Liver (tissue), 8 donors: ENCODE measurements at regions not wholly inside any gene's neighbourhood (a gene's known extent, or its start where the extent isn't known, plus 50 kb on each side); places are given as distances from the start of the nearest gene placed in this dataset.

Experiments
- DNase-seq: peaks from one replicate; pipeline ENCODE4 v3.0.0-alpha.2; 2017; ENCODE audit warnings: low spot score
- H3K27ac ChIP-seq, 2 donors: one replicate each; pipeline ENCODE4 v1.7.0; 2013; ENCODE audit warnings: inconsistent platforms in 2 of 2, low read length in 2 of 2, control low read depth in 1 of 2, low read depth in 1 of 2, mild to moderate bottlenecking in 1 of 2
- H3K27me3 ChIP-seq, 4 donors: one replicate each; pipeline versions ENCODE4 v1.6.1 to v1.7.0; 2013; ENCODE audit warnings: low read length in 3 of 4, inconsistent platforms in 1 of 4, mild to moderate bottlenecking in 1 of 4, moderate library complexity in 1 of 4; ENCODE audit not compliant: control insufficient read depth in 4 of 4, insufficient read depth in 4 of 4
- H3K36me3 ChIP-seq, 4 donors: one replicate each; pipeline versions ENCODE4 v1.6.1 to v1.7.0; 2013; ENCODE audit warnings: low read length in 3 of 4, mild to moderate bottlenecking in 3 of 4, low read depth in 1 of 4, moderate library complexity in 1 of 4; ENCODE audit not compliant: control insufficient read depth in 4 of 4, insufficient read depth in 3 of 4
- H3K4me1 ChIP-seq, 4 donors: one replicate each; pipeline versions ENCODE4 v1.6.1 to v1.7.0; 2013; ENCODE audit warnings: low read length in 3 of 4, mild to moderate bottlenecking in 3 of 4, moderate library complexity in 1 of 4; ENCODE audit not compliant: control insufficient read depth in 4 of 4, insufficient read depth in 4 of 4
- H3K4me3 ChIP-seq, 3 donors: one replicate each; pipeline versions ENCODE4 v1.6.1 to v1.7.0; 2013; ENCODE audit warnings: low read length in 3 of 3, control low read depth in 1 of 3, low read depth in 1 of 3, mild to moderate bottlenecking in 1 of 3
- H3K9ac ChIP-seq, 2 donors: one replicate each; pipeline ENCODE4 v1.7.0; 2013; ENCODE audit warnings: low read length in 2 of 2, mild to moderate bottlenecking in 2 of 2, moderate library complexity in 2 of 2, control low read depth in 1 of 2, low read depth in 1 of 2
- H3K9me3 ChIP-seq, 4 donors: one replicate each; pipeline versions ENCODE4 v1.6.1 to v1.7.0; 2013; ENCODE audit warnings: low read length in 3 of 4; ENCODE audit not compliant: control insufficient read depth in 4 of 4
- EGR1 ChIP-seq, 2 donors: IDR thresholded peaks; 2 replicates each; pipeline ENCODE4 v1.6.1; 2016 to 2018; ENCODE audit warnings: antibody characterized with exemption in 2 of 2, low read depth in 2 of 2
- FOXA1 ChIP-seq: IDR thresholded peaks from 2 replicates; pipeline ENCODE4 v1.6.1; 2016; ENCODE audit warnings: antibody characterized with exemption
- GABPA ChIP-seq, 2 donors: IDR thresholded peaks in 1 of 2; conservative IDR thresholded peaks in 1 of 2; 2 replicates each; pipeline ENCODE4 v1.6.1; 2016; ENCODE audit warnings: antibody characterized with exemption in 2 of 2, mild to moderate bottlenecking in 1 of 2, moderate library complexity in 1 of 2
- HNF4A ChIP-seq, 2 donors: conservative IDR thresholded peaks; 2 replicates each; pipeline ENCODE4 v1.6.1; 2016; ENCODE audit warnings: antibody characterized with exemption in 2 of 2, mild to moderate bottlenecking in 2 of 2
- HNF4G ChIP-seq: IDR thresholded peaks from 2 replicates; pipeline ENCODE4 v1.6.1; 2016; ENCODE audit warnings: antibody characterized with exemption
- JUND ChIP-seq, 2 donors: IDR thresholded peaks; 2 replicates each; pipeline ENCODE4 v1.6.1; 2016; ENCODE audit warnings: antibody characterized with exemption in 2 of 2
- NR2F2 ChIP-seq: IDR thresholded peaks from 2 replicates; pipeline ENCODE4 v1.6.1; 2016; ENCODE audit warnings: antibody characterized with exemption
- RAD21 ChIP-seq, 2 donors: IDR thresholded peaks; 2 replicates each; pipeline ENCODE4 v1.6.1; 2016; ENCODE audit warnings: antibody characterized with exemption in 2 of 2, mild to moderate bottlenecking in 2 of 2
- RXRA ChIP-seq, 2 donors: IDR thresholded peaks; 2 replicates each; pipeline ENCODE4 v1.6.1; 2017 to 2018; ENCODE audit warnings: antibody characterized with exemption in 2 of 2, mild to moderate bottlenecking in 1 of 2
- TAF1 ChIP-seq: conservative IDR thresholded peaks from 2 replicates; pipeline ENCODE4 v1.6.1; 2016; ENCODE audit warnings: antibody characterized with exemption, mild to moderate bottlenecking
- YY1 ChIP-seq: IDR thresholded peaks from 2 replicates; pipeline ENCODE4 v1.6.1; 2016; ENCODE audit warnings: antibody characterized with exemption, mild to moderate bottlenecking
- WGBS: extraction: QIAGEN DNeasy Blood & Tissue Kit; methylation state at CpG from one replicate; pipeline ENCODE4 v1.1.7; 2013; 5-methylcytosine and 5-hydroxymethylcytosine counted together
- TF ChIP-seq, protein P1 (sequence below): IDR thresholded peaks from 2 replicates; pipeline ENCODE4 v1.6.1; 2016; ENCODE audit warnings: antibody characterized with exemption
- TF ChIP-seq, protein P2 (sequence below): IDR thresholded peaks from 2 replicates; pipeline ENCODE4 v1.6.1; 2016; ENCODE audit warnings: antibody characterized with exemption
- TF ChIP-seq, protein P3 (sequence below): IDR thresholded peaks from 2 replicates; pipeline ENCODE4 v1.6.1; 2016; ENCODE audit warnings: antibody characterized with exemption
- TF ChIP-seq, protein P4 (sequence below): IDR thresholded peaks from 2 replicates; pipeline ENCODE4 v1.6.1; 2016; ENCODE audit warnings: antibody characterized with exemption, mild to moderate bottlenecking
- TF ChIP-seq, protein P5 (sequence below): fragments of 150-350 bp; IDR thresholded peaks from 2 replicates; pipeline ENCODE4 v1.5.1; 2017; ENCODE audit warnings: improper control_type of control experiment, low read depth, low read length; ENCODE audit not compliant: missing input control
- donor health status: healthy.
- donor health status: healthy.
- donor health status: healthy.
- donor health status: healthy.
- donor health status: healthy.

DNA sequence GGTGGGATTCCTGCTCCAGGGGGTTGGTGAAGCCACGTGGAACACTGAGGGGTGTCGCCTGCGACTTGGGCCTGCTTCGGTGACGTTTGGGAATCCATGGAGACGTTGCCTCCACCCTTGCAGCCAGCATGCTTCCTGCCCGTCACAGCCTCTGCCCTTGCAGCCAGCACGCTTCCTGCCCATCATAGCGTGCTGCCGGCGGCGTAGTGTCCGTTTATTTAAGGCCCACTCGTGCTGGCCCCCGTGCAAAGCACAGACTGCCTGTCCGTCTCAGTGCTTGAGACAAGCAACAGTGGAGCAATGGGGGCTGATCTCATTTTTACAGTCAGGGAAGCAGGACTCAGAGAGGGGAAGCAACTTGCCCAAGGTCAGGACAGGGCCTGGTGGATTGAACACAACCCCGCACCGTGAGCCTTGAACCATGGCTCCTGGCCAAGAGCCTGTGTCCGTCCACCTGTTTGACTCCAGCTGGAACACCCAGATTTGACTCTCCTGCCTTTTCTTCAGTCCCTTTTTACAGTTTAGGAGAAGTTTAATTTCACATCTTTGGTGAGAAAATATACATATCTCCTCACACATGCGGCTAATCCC, 149.6 kb downstream of the TEX29 start (continued):
- TF ChIP-seq HNF4A (conservative IDR thresholded peaks at IDR 0.05) (no peak), TAF1 (no peak), GABPA (IDR thresholded peaks at IDR 0.05 in 1 of 2, conservative IDR thresholded peaks at IDR 0.05 in 1 of 2) (no peak)

DNA sequence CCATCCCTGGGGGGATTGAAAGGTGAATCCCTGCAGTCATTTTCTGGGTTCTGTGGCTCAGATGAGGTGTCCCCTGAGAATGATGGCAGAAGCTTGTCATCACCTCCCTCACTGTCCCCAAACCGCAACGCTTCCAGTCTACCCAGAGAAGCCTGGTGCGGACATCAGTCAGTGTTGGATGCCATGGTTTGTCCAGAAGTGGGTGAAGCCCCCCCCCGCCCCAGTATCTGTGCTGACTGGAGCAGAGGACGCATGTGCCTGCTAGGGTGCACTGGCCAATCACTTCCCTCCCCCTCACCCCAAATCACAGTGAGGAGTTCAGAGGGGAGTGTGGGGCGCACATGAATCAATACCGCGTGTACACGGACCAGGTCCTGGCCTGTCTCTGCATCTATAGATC, 150.5 kb downstream of the TEX29 start:
- no peak overlapping the region for H3K4me3 ChIP-seq
- TF ChIP-seq FOXA1 (no peak), JUND (IDR thresholded peaks at IDR 0.05) (no peak), NR2F2 (no peak), GABPA (IDR thresholded peaks at IDR 0.05 in 1 of 2, conservative IDR thresholded peaks at IDR 0.05 in 1 of 2) (no peak), RAD21 (IDR thresholded peaks at IDR 0.05) (no peak), HNF4G (no peak), RXRA (IDR thresholded peaks at IDR 0.05) (no peak), EGR1 (IDR thresholded peaks at IDR 0.05; ENCODE audit: low read depth in 2 of 2) (no peak), YY1 (no peak)
- TF ChIP-seq, protein P1, sequence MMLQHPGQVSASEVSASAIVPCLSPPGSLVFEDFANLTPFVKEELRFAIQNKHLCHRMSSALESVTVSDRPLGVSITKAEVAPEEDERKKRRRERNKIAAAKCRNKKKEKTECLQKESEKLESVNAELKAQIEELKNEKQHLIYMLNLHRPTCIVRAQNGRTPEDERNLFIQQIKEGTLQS: no peak
- TF ChIP-seq, protein P2, sequence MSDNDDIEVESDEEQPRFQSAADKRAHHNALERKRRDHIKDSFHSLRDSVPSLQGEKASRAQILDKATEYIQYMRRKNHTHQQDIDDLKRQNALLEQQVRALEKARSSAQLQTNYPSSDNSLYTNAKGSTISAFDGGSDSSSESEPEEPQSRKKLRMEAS: no peak
- TF ChIP-seq, protein P3, sequence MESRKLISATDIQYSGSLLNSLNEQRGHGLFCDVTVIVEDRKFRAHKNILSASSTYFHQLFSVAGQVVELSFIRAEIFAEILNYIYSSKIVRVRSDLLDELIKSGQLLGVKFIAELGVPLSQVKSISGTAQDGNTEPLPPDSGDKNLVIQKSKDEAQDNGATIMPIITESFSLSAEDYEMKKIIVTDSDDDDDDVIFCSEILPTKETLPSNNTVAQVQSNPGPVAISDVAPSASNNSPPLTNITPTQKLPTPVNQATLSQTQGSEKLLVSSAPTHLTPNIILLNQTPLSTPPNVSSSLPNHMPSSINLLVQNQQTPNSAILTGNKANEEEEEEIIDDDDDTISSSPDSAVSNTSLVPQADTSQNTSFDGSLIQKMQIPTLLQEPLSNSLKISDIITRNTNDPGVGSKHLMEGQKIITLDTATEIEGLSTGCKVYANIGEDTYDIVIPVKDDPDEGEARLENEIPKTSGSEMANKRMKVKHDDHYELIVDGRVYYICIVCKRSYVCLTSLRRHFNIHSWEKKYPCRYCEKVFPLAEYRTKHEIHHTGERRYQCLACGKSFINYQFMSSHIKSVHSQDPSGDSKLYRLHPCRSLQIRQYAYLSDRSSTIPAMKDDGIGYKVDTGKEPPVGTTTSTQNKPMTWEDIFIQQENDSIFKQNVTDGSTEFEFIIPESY: no peak
- TF ChIP-seq, protein P4, sequence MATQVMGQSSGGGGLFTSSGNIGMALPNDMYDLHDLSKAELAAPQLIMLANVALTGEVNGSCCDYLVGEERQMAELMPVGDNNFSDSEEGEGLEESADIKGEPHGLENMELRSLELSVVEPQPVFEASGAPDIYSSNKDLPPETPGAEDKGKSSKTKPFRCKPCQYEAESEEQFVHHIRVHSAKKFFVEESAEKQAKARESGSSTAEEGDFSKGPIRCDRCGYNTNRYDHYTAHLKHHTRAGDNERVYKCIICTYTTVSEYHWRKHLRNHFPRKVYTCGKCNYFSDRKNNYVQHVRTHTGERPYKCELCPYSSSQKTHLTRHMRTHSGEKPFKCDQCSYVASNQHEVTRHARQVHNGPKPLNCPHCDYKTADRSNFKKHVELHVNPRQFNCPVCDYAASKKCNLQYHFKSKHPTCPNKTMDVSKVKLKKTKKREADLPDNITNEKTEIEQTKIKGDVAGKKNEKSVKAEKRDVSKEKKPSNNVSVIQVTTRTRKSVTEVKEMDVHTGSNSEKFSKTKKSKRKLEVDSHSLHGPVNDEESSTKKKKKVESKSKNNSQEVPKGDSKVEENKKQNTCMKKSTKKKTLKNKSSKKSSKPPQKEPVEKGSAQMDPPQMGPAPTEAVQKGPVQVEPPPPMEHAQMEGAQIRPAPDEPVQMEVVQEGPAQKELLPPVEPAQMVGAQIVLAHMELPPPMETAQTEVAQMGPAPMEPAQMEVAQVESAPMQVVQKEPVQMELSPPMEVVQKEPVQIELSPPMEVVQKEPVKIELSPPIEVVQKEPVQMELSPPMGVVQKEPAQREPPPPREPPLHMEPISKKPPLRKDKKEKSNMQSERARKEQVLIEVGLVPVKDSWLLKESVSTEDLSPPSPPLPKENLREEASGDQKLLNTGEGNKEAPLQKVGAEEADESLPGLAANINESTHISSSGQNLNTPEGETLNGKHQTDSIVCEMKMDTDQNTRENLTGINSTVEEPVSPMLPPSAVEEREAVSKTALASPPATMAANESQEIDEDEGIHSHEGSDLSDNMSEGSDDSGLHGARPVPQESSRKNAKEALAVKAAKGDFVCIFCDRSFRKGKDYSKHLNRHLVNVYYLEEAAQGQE: no peak
- no peak overlapping the region for H3K27ac ChIP-seq
- H3K4me1 ChIP-seq: no peaks in the 10 kb centered on the region
- H3K36me3 ChIP-seq: no peaks in the 10 kb centered on the region
- H3K9me3 ChIP-seq: no peaks in the 10 kb centered on the region
- WGBS: 89% methylated on average over 9 of the region's 9 CpGs
- H3K27me3 ChIP-seq: peaks cover 0 to 2% (median 0%) of the 10 kb centered on the region in 4 donors
- no peak overlapping the region for H3K9ac ChIP-seq
- no peak for DNase-seq

DNA sequence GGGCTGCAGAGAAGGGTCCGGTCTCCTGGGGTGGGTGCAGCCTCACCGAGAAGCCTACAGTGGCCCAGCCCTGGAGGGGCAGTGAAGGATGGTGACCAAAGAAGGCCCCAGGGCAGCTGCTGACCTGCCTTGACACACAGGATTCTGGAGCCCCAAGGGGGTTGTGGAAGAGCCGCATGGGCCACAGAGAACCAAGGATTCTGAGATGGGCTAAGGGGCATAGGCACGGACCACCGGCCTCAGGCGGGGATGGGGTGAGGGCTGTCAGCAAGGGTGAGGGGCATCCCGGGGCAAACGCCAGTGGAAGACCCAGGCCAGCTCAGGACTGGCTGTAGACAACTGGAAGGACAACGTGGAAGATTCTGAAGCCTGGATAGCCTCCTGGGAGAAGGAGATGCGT, 151.6 kb downstream of the TEX29 start:
- no peaks in the 10 kb centered on the region for H3K36me3 ChIP-seq
- DNase-seq: no peak
- TF ChIP-seq EGR1 (IDR thresholded peaks at IDR 0.05; ENCODE audit: low read depth in 2 of 2): no peak
- no peak for TF ChIP-seq RXRA (IDR thresholded peaks at IDR 0.05)
- no peak for TF ChIP-seq NR2F2
- TF ChIP-seq, protein P5, sequence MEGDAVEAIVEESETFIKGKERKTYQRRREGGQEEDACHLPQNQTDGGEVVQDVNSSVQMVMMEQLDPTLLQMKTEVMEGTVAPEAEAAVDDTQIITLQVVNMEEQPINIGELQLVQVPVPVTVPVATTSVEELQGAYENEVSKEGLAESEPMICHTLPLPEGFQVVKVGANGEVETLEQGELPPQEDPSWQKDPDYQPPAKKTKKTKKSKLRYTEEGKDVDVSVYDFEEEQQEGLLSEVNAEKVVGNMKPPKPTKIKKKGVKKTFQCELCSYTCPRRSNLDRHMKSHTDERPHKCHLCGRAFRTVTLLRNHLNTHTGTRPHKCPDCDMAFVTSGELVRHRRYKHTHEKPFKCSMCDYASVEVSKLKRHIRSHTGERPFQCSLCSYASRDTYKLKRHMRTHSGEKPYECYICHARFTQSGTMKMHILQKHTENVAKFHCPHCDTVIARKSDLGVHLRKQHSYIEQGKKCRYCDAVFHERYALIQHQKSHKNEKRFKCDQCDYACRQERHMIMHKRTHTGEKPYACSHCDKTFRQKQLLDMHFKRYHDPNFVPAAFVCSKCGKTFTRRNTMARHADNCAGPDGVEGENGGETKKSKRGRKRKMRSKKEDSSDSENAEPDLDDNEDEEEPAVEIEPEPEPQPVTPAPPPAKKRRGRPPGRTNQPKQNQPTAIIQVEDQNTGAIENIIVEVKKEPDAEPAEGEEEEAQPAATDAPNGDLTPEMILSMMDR: no peak
- TF ChIP-seq, protein P2: no peak
- WGBS: 73% methylated on average over 10 of the region's 10 CpGs
- H3K27ac ChIP-seq: no peak overlapping the region
- no peaks in the 10 kb centered on the region for H3K9me3 ChIP-seq
- H3K4me3 ChIP-seq: no peak overlapping the region
- H3K9ac ChIP-seq: no peak overlapping the region
- H3K4me1 ChIP-seq: no peaks in the 10 kb centered on the region
- H3K27me3 ChIP-seq: peaks cover 0 to 2% (median 0%) of the 10 kb centered on the region in 4 donors
